Natural killer cell (primary cell): ENCODE measurements at regions not wholly inside any gene's neighbourhood (a gene's known extent, or its start where the extent isn't known, plus 50 kb on each side); places are given as distances from the start of the nearest gene placed in this dataset.

Experiments
- ATAC-seq, 3 donors: fragments of 150-1000 bp in 2 of 3; fragments of 200-7000 bp in 1 of 3; cut with Tn5 transposase; 1 replicate in 1 of 3; 2 replicates in 2 of 3; pipeline ENCODE4 v1.10.0; 2021; ENCODE audit warnings: mild to moderate bottlenecking in 2 of 3, moderate library complexity in 2 of 3
- DNase-seq, 2 donors: peaks; one replicate each; pipeline versions ENCODE4 v3.0.0 to v3.0.0-alpha.2; 2013 to 2021; ENCODE audit warnings: mixed read lengths in 1 of 2
- H3K27ac ChIP-seq: one replicate; pipeline ENCODE4 v1.5.1; 2013; ENCODE audit warnings: mild to moderate bottlenecking, low read length
- H3K27me3 ChIP-seq: one replicate; pipeline ENCODE4 v1.6.1; 2013; ENCODE audit warnings: low read length; ENCODE audit not compliant: control insufficient read depth, insufficient read depth
- H3K36me3 ChIP-seq: one replicate; pipeline ENCODE4 v1.6.1; 2013; ENCODE audit warnings: low read length; ENCODE audit not compliant: control insufficient read depth, insufficient read depth
- H3K4me1 ChIP-seq: one replicate; pipeline ENCODE4 v1.6.1; 2013; ENCODE audit warnings: low read length; ENCODE audit not compliant: control insufficient read depth, insufficient read depth
- H3K4me3 ChIP-seq: one replicate; pipeline ENCODE4 v1.5.1; 2013; ENCODE audit warnings: low read length
- H3K9me3 ChIP-seq: one replicate; pipeline ENCODE4 v1.6.1; 2013; ENCODE audit warnings: low read length; ENCODE audit not compliant: control insufficient read depth, insufficient read depth
- H3K27ac Mint-ChIP-seq, 2 donors: one replicate each; pipeline ENCODE4 v1.8.0; 2022; ENCODE audit warnings: mild to moderate bottlenecking in 2 of 2, mixed read lengths in 2 of 2, moderate library complexity in 1 of 2
- H3K27me3 Mint-ChIP-seq, 2 donors: one replicate each; pipeline ENCODE4 v1.8.0; 2022; ENCODE audit warnings: low read depth in 2 of 2, mixed read lengths in 2 of 2
- H3K36me3 Mint-ChIP-seq: one replicate; pipeline ENCODE4 v1.8.0; 2022; ENCODE audit warnings: mixed read lengths
- H3K4me1 Mint-ChIP-seq, 2 donors: one replicate each; pipeline ENCODE4 v1.8.0; 2022; ENCODE audit warnings: mixed read lengths in 2 of 2
- H3K4me3 Mint-ChIP-seq: one replicate; pipeline ENCODE4 v1.8.0; 2022; ENCODE audit warnings: mild to moderate bottlenecking, moderate library complexity, mixed read lengths
- H3K9me3 Mint-ChIP-seq, 2 donors: one replicate each; pipeline ENCODE4 v1.8.0; 2022; ENCODE audit warnings: mixed read lengths in 2 of 2
- CTCF ChIP-seq: fragments of 200-600 bp; IDR thresholded peaks from one replicate; pipeline ENCODE4 v1.8.0; 2022; ENCODE audit warnings: antibody characterized with exemption
- WGBS: methylation state at CpG from one replicate; pipeline ENCODE4 v1.1.7; 2013; ENCODE audit warnings: missing lambda C conversion rate; ENCODE audit not compliant: insufficient coverage; 5-methylcytosine and 5-hydroxymethylcytosine counted together
- intact Hi-C: fragments of 100-400 bp; cut with micrococcal nuclease; formaldehyde crosslinking; loops from one replicate; pipeline ENCODE4 v1.14.2; 2022

DNA sequence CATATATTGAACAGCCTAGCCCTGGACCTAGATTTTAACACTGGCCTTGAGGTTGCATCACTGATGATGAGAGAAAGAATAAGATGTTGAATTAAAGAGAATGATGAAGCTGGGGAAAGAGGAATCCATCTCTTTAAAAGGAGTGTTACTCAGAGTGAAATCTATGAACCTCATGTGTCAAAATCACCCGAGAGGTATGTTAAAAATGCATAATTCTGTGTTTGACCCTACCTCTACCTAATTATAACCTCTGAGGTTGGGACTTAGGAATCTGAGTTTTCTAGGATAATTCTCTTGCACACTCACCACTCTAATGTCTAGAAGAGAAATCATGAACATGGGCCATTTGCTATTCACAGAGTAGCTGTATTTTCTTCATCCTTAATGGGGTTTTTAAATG lies 479.4 kb downstream of the ENC1 start:
- Mint-ChIP-seq H3K9me3 (no peaks in the 10 kb centered on the region), H3K27ac (no peak overlapping the region), H3K4me1 (no peaks in the 10 kb centered on the region), H3K4me3 (no peak overlapping the region), H3K27me3 (peaks cover 10 to 14% of the 10 kb centered on the region in 2 donors), H3K36me3 (no peaks in the 10 kb centered on the region)
- H3K4me3 ChIP-seq, result no peak overlapping the region
- no peaks in the 10 kb centered on the region for H3K36me3 ChIP-seq
- 60% methylated on average over 1 of the region's 1 CpG for WGBS
- no peak for ATAC-seq
- DNase-seq, result no peak
- intact Hi-C loops, result no loop called here
- H3K9me3 ChIP-seq, result no peaks in the 10 kb centered on the region
- no peaks in the 10 kb centered on the region for H3K4me1 ChIP-seq
- H3K27ac ChIP-seq, result no peak overlapping the region
- TF ChIP-seq CTCF, result no peak
- no peaks in the 10 kb centered on the region for H3K27me3 ChIP-seq

DNA sequence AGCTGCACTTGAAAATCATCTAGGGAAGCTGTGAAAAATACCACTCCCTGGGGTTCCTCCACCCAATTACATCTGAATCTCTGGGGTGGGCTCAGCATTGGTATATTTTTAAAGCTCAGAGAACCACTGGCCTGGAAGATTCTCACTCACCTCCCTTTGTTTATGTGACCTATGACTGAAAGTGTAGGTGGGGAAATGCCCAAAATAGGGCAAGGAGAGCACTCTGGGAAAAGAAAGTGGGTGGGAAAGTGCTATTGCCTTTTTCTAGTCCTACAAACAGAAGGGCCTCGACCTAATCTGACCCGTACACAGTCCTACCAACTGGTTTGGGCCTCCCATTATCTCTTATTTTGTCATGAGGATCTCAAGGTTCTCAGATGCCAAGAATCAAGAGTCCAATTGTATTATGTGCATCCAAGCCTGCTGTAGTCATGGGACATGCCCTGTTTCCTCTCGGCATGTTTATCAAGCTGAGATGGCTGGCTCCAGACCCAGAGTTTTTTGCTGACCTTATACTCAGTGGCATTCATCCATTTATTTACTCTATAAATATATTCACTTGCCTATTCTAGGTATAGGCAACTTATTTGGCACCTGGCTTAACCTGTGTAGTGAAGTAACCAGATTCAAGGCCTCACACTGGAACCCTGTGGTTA lies 483.7 kb downstream of the ENC1 start:
- Histone ChIP-seq H3K27ac (no peak overlapping the region), H3K36me3 (no peaks in the 10 kb centered on the region), H3K4me3 (no peak overlapping the region), H3K9me3 (no peaks in the 10 kb centered on the region), H3K27me3 (no peaks in the 10 kb centered on the region), H3K4me1 (no peaks in the 10 kb centered on the region)
- Mint-ChIP-seq H3K36me3 (no peaks in the 10 kb centered on the region), H3K4me3 (no peak overlapping the region), H3K27me3 (peaks cover 17 to 29% of the 10 kb centered on the region in 2 donors), H3K27ac (no peak overlapping the region), H3K9me3 (no peaks in the 10 kb centered on the region), H3K4me1 (no peaks in the 10 kb centered on the region)
- 86% methylated on average over 3 of the region's 3 CpGs for WGBS
- intact Hi-C loops, result no loop called here
- TF ChIP-seq CTCF, result no peak
- ATAC-seq (no peak), DNase-seq (no peak)

DNA sequence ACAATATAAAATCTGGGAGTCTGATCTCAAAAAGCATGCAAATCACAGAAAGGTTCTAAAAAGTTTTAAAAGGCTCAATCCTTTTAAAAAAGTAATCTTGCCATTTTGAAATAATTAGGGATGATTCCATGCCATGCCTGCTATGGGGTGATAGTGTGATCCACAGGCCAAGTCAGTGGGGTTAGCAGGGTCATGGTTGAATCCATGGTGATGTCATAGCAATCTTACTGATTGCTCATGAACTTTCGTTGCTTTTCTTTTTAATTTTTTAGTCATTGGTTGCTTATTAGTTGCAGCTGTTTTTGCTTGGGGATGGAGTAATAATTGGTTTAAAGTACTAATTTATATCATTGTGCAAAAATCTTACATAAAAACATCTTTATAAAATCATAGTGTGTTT lies 485.0 kb downstream of the ENC1 start:
- Mint-ChIP-seq H3K27me3 (peaks cover 22 to 29% of the 10 kb centered on the region in 2 donors), H3K4me3 (no peak overlapping the region), H3K36me3 (no peaks in the 10 kb centered on the region), H3K27ac (no peak overlapping the region), H3K9me3 (no peaks in the 10 kb centered on the region), H3K4me1 (no peaks in the 10 kb centered on the region)
- Histone ChIP-seq H3K9me3 (no peaks in the 10 kb centered on the region), H3K4me3 (no peak overlapping the region), H3K27me3 (no peaks in the 10 kb centered on the region), H3K27ac (no peak overlapping the region), H3K4me1 (no peaks in the 10 kb centered on the region), H3K36me3 (no peaks in the 10 kb centered on the region)
- 100% methylated on average over 1 of the region's 1 CpG for WGBS
- intact Hi-C loops, result no loop called here
- ATAC-seq, result no peak
- no peak for TF ChIP-seq CTCF
- DNase-seq, result no peak

- H3K27ac Mint-ChIP-seq, result no peak overlapping the region
- Histone ChIP-seq H3K9me3 (no peaks in the 10 kb centered on the region), H3K4me1 (no peaks in the 10 kb centered on the region), H3K36me3 (no peaks in the 10 kb centered on the region), H3K27ac (no peak overlapping the region), H3K4me3 (no peak overlapping the region), H3K27me3 (no peaks in the 10 kb centered on the region)
- no peaks in the 10 kb centered on the region for H3K36me3 Mint-ChIP-seq
- no peak overlapping the region for H3K4me3 Mint-ChIP-seq
- DNase-seq (no peak), ATAC-seq (no peak)
- 75% methylated on average over 3 of the region's 3 CpGs for whole genome bisulfite sequencing
- H3K27me3 Mint-ChIP-seq, result peaks cover 25 to 32% of the 10 kb centered on the region in 2 donors
- intact Hi-C loops, result no loop called here
- TF ChIP-seq CTCF, result no peak
- no peaks in the 10 kb centered on the region for H3K9me3 Mint-ChIP-seq
- no peaks in the 10 kb centered on the region for H3K4me1 Mint-ChIP-seq
These were observed 486.0 kb downstream of the ENC1 start for GRCh38 chr5:74154526-74154925.
